GM12892 (cell line): ENCODE measurements at regions not wholly inside any gene's neighbourhood (a gene's known extent, or its start where the extent isn't known, plus 50 kb on each side); places are given as distances from the start of the nearest gene placed in this dataset.

ENCODE experiments used
- POLR2A ChIP-seq: IDR thresholded peaks from 2 replicates; pipeline ENCODE4 v1.6.1; 2011; ENCODE audit warnings: low read depth, low read length, control low read depth
- POLR2AphosphoS5 ChIP-seq: IDR thresholded peaks from 2 replicates; pipeline ENCODE4 v1.6.1; 2011; ENCODE audit warnings: low read depth, low read length, control low read depth
- TAF1 ChIP-seq: IDR thresholded peaks from 2 replicates; pipeline ENCODE4 v1.6.1; 2011; ENCODE audit warnings: low read depth, mild to moderate bottlenecking, control low read depth, low read length, borderline replicate concordance

- TF ChIP-seq POLR2AphosphoS5 (no peak), POLR2A (no peak), TAF1 (no peak)
Measured at GRCh38 chrX:110440016-110440805, 81.6 kb downstream of the RTL9 start.
